H7 (cell line): ENCODE measurements at regions not wholly inside any gene's neighbourhood (a gene's known extent, or its start where the extent isn't known, plus 50 kb on each side); places are given as distances from the start of the nearest gene placed in this dataset.

ENCODE experiments used
- DNase-seq: peaks from one replicate; pipeline ENCODE4 v3.0.0; 2012
- H3K27me3 ChIP-seq: 2 replicates; pipeline ENCODE4 v1.6.0; 2011; ENCODE audit warnings: mild to moderate bottlenecking, low read length; ENCODE audit not compliant: control insufficient read depth, insufficient read depth
- H3K36me3 ChIP-seq: replicated peaks from 2 replicates; pipeline ENCODE4 v1.5.1; 2011; ENCODE audit warnings: low read length; ENCODE audit not compliant: control insufficient read depth, insufficient read depth
- H3K4me3 ChIP-seq: 2 replicates; pipeline ENCODE4 v1.5.1; 2011; ENCODE audit warnings: low read depth, mild to moderate bottlenecking, control low read depth, low read length, moderate library complexity; ENCODE audit not compliant: insufficient read depth

DNA sequence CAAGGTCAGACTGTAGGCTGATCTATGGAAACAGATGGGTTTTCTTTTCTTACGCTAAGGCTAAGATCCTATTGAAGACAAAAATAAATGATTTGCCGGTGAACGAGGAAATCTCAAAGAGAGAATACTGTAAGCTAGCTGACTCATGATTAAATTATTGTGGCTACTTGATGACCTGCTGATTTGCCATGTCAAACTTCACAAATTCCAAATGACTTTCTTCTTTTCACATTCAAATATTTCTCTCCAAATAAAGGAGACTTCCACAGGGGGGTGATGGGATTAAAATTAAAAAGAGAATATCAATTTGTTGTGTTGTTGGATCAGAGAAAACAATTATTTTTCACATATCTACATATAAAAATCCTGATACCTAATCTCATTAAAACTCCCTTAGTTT is 860.6 kb upstream of the ZWINT start:
- Histone ChIP-seq H3K4me3 (no peak overlapping the region), H3K36me3 (no peaks in the 10 kb centered on the region), H3K27me3 (no peaks in the 10 kb centered on the region)
- no peak for DNase-seq

DNA sequence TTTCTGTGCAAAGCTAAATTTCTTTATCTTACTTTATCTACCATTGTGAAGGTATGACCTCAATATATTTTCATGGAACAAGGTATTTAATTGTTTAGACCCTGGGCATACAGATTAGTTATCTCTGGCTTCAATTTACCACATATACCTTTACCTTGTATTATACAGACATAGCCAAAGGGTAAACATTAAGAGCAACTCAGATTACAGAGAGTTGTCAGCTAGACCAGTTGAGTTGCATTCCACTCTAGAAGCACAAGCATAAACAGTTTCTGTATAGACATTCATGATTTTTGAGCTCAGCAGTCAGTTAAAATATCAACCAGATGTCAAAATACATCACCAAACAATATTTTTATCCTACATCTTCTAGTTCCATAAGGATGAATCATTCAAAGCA is 857.3 kb upstream of the ZWINT start:
- no peaks in the 10 kb centered on the region for H3K27me3 ChIP-seq
- DNase-seq, result no peak
- no peak overlapping the region for H3K4me3 ChIP-seq
- no peaks in the 10 kb centered on the region for H3K36me3 ChIP-seq

DNA sequence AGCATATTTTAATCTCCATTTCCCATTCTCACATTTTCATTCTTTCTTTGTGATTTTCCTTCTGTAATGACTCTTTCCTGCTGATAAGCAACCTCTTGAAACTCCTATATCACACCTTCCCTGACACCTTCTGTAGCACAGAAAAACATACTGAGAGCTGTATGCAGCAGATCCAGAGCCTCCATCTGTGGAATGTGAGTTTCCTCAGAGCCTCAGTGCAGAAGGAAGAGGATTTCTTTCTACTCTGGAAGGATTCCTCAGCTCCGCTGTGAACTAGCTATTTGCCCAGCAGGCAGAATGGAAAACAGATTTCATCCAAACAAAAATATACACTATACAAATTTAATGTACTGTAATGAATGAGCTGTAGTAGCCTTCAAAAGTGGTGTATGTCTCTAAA is 841.3 kb upstream of the ZWINT start:
- Histone ChIP-seq H3K27me3 (no peaks in the 10 kb centered on the region), H3K4me3 (no peak overlapping the region), H3K36me3 (no peaks in the 10 kb centered on the region)
- peak; percentile 4 for DNase-seq

DNA sequence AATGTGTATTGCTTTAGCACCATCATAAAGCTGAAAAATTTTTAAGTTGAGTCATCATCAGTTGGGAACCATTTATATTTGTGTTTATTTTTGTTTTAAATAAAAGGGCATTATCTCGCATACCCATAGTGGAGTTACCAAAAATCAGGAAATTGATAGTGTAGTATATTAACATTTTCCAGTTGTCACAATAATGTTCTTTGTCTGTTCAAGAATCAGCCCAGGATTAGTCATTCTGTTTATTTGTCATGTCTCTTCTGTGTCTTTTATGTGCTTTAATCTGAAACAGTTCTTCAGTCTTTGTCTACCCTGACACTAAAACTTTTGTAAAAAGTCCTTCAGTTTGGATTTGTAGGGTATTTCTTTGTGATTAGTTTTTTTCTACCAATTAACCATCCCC is 827.8 kb upstream of the ZWINT start:
- Histone ChIP-seq H3K27me3 (no peaks in the 10 kb centered on the region), H3K36me3 (no peaks in the 10 kb centered on the region), H3K4me3 (no peak overlapping the region)
- DNase-seq, result no peak

DNA sequence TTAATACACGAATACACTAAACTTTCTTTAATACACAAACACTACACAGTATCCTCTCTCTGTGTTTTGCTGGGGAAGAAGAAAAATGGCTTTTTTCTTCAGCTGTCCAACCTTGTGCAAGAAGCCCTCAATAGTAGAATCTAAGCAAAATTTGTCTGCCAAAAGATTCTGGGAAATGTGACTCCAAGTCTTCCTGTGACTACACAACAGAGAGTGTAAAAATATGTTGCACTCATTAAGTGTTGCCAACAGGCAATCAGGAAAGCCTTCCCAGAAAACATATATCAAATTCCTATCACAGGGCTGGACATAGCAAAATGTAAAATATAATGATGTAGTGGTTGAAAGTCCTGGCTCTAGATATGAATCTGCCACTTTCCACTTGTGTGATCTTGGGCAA is 825.1 kb upstream of the ZWINT start:
- H3K36me3 ChIP-seq, result no peaks in the 10 kb centered on the region
- H3K4me3 ChIP-seq, result no peak overlapping the region
- DNase-seq, result no peak
- no peaks in the 10 kb centered on the region for H3K27me3 ChIP-seq

GRCh38 chr10:57169597-57169996 is 808.5 kb upstream of the ZWINT start:
- no peak for DNase-seq
- Histone ChIP-seq H3K27me3 (no peaks in the 10 kb centered on the region), H3K4me3 (no peak overlapping the region), H3K36me3 (no peaks in the 10 kb centered on the region)

DNA sequence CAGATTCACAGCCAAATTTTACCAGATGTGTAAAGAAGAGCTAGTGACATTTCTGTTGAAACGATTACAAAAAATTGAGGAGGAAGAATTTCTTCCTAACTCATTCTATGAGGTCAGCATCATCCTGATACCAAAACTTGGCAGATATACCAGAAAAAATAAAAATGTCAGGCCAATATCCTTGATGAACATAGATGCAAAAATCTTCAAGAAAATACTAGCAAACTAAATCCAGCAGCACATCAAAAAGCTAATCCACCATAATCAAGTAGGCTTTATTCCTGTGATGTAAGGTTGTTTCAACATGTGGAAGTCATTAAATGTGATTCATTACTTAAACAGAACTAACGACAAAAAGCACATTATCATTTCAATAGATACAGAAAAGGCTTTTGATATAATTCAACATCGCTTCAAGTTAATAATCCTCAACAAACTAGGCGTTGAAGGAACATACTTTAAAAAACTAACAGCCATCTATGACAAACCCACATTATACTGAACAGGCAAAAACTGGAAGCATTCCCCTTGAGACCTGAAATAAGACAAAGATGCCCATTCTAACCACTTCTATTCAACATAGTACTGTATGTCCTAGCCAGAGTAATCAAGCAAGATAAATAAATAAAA is 807.7 kb upstream of the ZWINT start:
- no peak for DNase-seq
- Histone ChIP-seq H3K27me3 (no peaks in the 10 kb centered on the region), H3K4me3 (no peak overlapping the region), H3K36me3 (no peaks in the 10 kb centered on the region)

DNA sequence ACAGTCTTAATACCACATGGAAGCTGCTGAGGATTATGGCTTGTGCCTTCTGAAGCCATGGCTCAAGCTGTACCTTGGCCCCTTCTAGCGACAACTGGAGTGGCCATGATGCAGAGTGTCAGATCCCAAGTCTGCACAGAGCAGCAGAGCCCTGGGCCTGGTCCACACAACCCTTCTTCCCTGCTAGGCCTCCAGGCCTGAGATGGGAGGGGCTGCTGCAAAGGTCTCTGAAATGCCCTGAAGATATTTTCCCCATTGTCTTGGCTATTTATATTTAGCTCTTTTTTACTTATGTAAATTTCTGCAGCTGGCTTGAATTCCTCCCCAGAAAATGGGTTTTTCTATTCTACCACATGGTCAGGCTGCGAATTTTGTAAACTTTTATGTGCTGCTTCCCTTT is 804.6 kb upstream of the ZWINT start:
- no peak for DNase-seq
- no peak overlapping the region for H3K4me3 ChIP-seq
- H3K27me3 ChIP-seq, result no peaks in the 10 kb centered on the region
- no peaks in the 10 kb centered on the region for H3K36me3 ChIP-seq

GRCh38 chr10:57162231-57162630 is 801.2 kb upstream of the ZWINT start:
- no peaks in the 10 kb centered on the region for H3K27me3 ChIP-seq
- DNase-seq, result no peak
- no peaks in the 10 kb centered on the region for H3K36me3 ChIP-seq
- H3K4me3 ChIP-seq, result no peak overlapping the region

DNA sequence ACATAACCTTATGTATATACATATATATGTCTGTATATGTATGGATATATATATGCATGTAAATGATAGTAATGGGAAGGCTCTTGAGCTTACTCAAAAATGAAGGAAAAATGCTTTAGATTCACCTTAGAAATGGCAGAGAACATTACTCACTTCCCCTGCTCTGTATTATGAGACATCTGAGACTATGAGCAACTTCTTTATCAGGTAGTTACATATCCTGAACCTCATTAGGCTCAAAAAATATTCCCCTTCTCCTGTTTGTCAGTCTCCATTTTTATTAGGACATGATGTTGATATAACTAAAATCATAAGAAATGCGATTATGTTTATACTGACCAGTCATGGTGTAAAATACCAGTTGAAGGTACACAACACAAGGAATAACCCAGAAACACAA is 800.1 kb upstream of the ZWINT start:
- Histone ChIP-seq H3K4me3 (no peak overlapping the region), H3K27me3 (no peaks in the 10 kb centered on the region), H3K36me3 (no peaks in the 10 kb centered on the region)
- DNase-seq, result no peak

- Histone ChIP-seq H3K27me3 (peaks cover 63% of the 10 kb centered on the region), H3K4me3 (no peak overlapping the region), H3K36me3 (no peaks in the 10 kb centered on the region)
- no peak for DNase-seq
These were observed 784.5 kb upstream of the ZWINT start for GRCh38 chr10:57145548-57145947.

- H3K27me3 ChIP-seq, result peaks cover 75% of the 10 kb centered on the region
- no peak overlapping the region for H3K4me3 ChIP-seq
- H3K36me3 ChIP-seq, result no peaks in the 10 kb centered on the region
- DNase-seq, result peak; percentile 2
These were observed 782.0 kb upstream of the ZWINT start for GRCh38 chr10:57142925-57143576.

DNA sequence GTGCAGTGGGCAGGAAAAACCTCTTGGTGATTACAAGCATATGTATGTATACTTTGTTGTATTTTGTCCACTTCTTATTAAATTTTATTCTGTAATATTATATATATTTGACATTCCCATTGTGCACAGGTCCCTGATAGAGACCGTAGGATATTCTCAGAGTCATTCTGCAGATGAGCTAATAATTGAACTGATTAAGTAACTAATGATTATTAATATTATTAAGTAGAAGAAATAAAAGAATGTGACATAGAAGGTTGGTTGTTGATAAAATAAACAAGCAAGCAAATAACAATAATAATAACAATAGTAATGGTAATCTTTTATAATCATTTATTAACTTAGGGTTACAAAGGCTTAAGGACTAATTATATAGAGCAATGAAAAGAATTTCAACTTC is 780.6 kb upstream of the ZWINT start:
- Histone ChIP-seq H3K27me3 (peaks cover 72% of the 10 kb centered on the region), H3K4me3 (no peak overlapping the region), H3K36me3 (no peaks in the 10 kb centered on the region)
- no peak for DNase-seq

DNA sequence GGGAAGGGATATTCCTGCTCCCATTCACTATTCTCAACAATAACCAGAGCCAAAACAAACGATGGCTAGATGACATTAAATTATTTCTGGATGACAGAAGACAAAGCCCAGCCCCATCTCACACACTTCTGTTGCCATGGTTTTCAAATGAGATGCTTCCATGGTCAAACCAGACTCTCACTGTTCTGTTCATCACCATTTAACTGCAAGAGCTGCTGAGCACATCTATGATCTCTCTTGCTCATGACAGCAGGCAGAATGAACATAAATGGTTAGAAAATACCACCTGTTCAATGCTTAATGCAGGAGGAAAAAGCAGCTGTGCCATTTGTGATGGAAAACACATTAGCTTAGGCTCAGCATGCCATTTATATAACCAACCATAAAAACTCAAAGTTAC is 758.6 kb upstream of the ZWINT start:
- no peak overlapping the region for H3K4me3 ChIP-seq

GRCh38 chr10:57113545-57113944 is 752.5 kb upstream of the ZWINT start:
- no peak for DNase-seq
- Histone ChIP-seq H3K4me3 (no peak overlapping the region), H3K36me3 (no peaks in the 10 kb centered on the region), H3K27me3 (no peaks in the 10 kb centered on the region)

More for the DNA sequence above, 758.6 kb upstream of the ZWINT start:
- Histone ChIP-seq H3K27me3 (no peaks in the 10 kb centered on the region), H3K36me3 (no peaks in the 10 kb centered on the region)
- no peak for DNase-seq

DNA sequence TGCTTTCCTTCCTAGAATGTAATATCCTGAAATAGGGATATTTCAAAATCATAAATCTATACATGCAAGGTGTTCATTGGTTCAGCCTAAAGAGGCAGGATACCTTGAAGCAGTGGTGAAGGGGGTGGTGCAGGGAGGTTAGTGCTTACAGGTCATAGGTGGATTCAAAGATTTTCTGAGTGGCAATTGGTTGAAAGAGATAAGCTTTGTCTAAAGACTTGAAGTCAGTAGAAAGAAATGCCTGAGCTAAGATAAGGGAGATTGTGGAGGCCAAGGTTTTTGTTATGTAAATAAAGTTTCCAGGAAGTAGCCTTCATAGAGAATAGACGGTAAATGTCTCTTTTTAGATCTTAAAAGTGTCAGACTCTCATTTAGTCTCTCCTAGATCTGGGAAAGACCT is 741.2 kb upstream of the ZWINT start:
- H3K4me3 ChIP-seq, result no peak overlapping the region
- DNase-seq, result no peak

More for the DNA sequence above, 741.2 kb upstream of the ZWINT start:
- Histone ChIP-seq H3K36me3 (no peaks in the 10 kb centered on the region), H3K27me3 (no peaks in the 10 kb centered on the region)
